GM19438 (cell line): ENCODE measurements at regions not wholly inside any gene's neighbourhood (a gene's known extent, or its start where the extent isn't known, plus 50 kb on each side); places are given as distances from the start of the nearest gene placed in this dataset.

Experiments used
- ATAC-seq: cut with Tn5 transposase; IDR thresholded peaks from one replicate; pipeline ENCODE4 v1.9.1; 2021; ENCODE audit warnings: low read depth; ENCODE audit not compliant: unreplicated experiment

- ATAC-seq, result no peak
Measured at GRCh38 chr18:42258301-42258965, 303.4 kb downstream of the PIK3C3 start.

GRCh38 chr18:42261731-42262130, 306.7 kb downstream of the PIK3C3 start:
- no peak for ATAC-seq

GRCh38 chr18:42264497-42264896, 309.5 kb downstream of the PIK3C3 start:
- no peak for ATAC-seq

GRCh38 chr18:42268186-42268725, 313.2 kb downstream of the PIK3C3 start:
- ATAC-seq, result no peak

- ATAC-seq, result no peak
Measured at GRCh38 chr18:42268798-42269197, 313.8 kb downstream of the PIK3C3 start.

- no peak for ATAC-seq
Measured at GRCh38 chr18:42271647-42272414, 316.8 kb downstream of the PIK3C3 start.

- ATAC-seq, result no peak
Measured at GRCh38 chr18:42274488-42275137, 319.6 kb downstream of the PIK3C3 start.

GRCh38 chr18:42275138-42275535, 320.1 kb downstream of the PIK3C3 start:
- ATAC-seq, result no peak

GRCh38 chr18:42275949-42276730, 321.1 kb downstream of the PIK3C3 start:
- no peak for ATAC-seq

GRCh38 chr18:42281124-42281523, 326.1 kb downstream of the PIK3C3 start:
- no peak for ATAC-seq

- no peak for ATAC-seq
Measured at GRCh38 chr18:42281851-42282250, 326.8 kb downstream of the PIK3C3 start.

- no peak for ATAC-seq
Measured at GRCh38 chr18:42287047-42287446, 332.0 kb downstream of the PIK3C3 start.

- ATAC-seq, result no peak
Measured at GRCh38 chr18:42288129-42288528, 333.1 kb downstream of the PIK3C3 start.

- no peak for ATAC-seq
Measured at GRCh38 chr18:42289526-42289925, 334.5 kb downstream of the PIK3C3 start.

- no peak for ATAC-seq
Measured at GRCh38 chr18:42290318-42291307, 335.6 kb downstream of the PIK3C3 start.

GRCh38 chr18:42292654-42293053, 337.6 kb downstream of the PIK3C3 start:
- no peak for ATAC-seq

GRCh38 chr18:42296192-42296591, 341.2 kb downstream of the PIK3C3 start:
- no peak for ATAC-seq

GRCh38 chr18:42296723-42297122, 341.7 kb downstream of the PIK3C3 start:
- ATAC-seq, result no peak
